CD4-positive, alpha-beta T cell treated with Interleukin-4 for 1 hour (primary cell): ENCODE measurements at regions not wholly inside any gene's neighbourhood (a gene's known extent, or its start where the extent isn't known, plus 50 kb on each side); places are given as distances from the start of the nearest gene placed in this dataset.

Source experiments
- DNase-seq, 2 donors: peaks; one replicate each; pipeline ENCODE4 v3.0.0-alpha.2; 2020 to 2022

- DNase-seq: no peak
These were observed 133.9 kb downstream of the ESM1 start for GRCh38 chr5:54851449-54851848.

GRCh38 chr5:54848581-54848980 lies 136.8 kb downstream of the ESM1 start:
- no peak for DNase-seq

GRCh38 chr5:54845567-54845941 lies 139.8 kb downstream of the ESM1 start:
- no peak for DNase-seq

GRCh38 chr5:54844905-54845566 lies 140.4 kb downstream of the ESM1 start:
- peak in 1 of 2 donors; percentile 73 for DNase-seq

- DNase-seq: no peak
These were observed 141.1 kb downstream of the ESM1 start for GRCh38 chr5:54844266-54844665.

GRCh38 chr5:54841481-54841880 lies 143.9 kb downstream of the ESM1 start:
- no peak for DNase-seq

GRCh38 chr5:54838843-54839242 lies 146.6 kb downstream of the ESM1 start:
- DNase-seq: no peak

- DNase-seq: no peak
These were observed 147.4 kb downstream of the ESM1 start for GRCh38 chr5:54837981-54838380.

GRCh38 chr5:54837093-54837492 lies 148.3 kb downstream of the ESM1 start:
- DNase-seq: peak in 1 of 2 donors; percentile 22

- DNase-seq: no peak
These were observed 149.7 kb downstream of the ESM1 start for GRCh38 chr5:54835647-54836046.

GRCh38 chr5:54834121-54834842 lies 151.1 kb downstream of the ESM1 start:
- no peak for DNase-seq

GRCh38 chr5:54833590-54833989 lies 151.8 kb downstream of the ESM1 start:
- no peak for DNase-seq

- DNase-seq: peak; percentile 13 to 53
These were observed 152.5 kb downstream of the ESM1 start for GRCh38 chr5:54832858-54833257.

- DNase-seq: no peak
These were observed 153.3 kb downstream of the ESM1 start for GRCh38 chr5:54832045-54832444.

GRCh38 chr5:54831233-54831632 lies 154.2 kb downstream of the ESM1 start:
- DNase-seq: no peak

- DNase-seq: no peak
These were observed 155.5 kb downstream of the ESM1 start for GRCh38 chr5:54829676-54830535.

- no peak for DNase-seq
These were observed 156.3 kb downstream of the ESM1 start for GRCh38 chr5:54829102-54829501.

- no peak for DNase-seq
These were observed 157.2 kb downstream of the ESM1 start for GRCh38 chr5:54828151-54828550.

GRCh38 chr5:54825005-54825404 lies 160.4 kb downstream of the ESM1 start:
- no peak for DNase-seq

GRCh38 chr5:54823006-54823405 lies 162.4 kb downstream of the ESM1 start:
- no peak for DNase-seq

- no peak for DNase-seq
These were observed 163.1 kb downstream of the ESM1 start for GRCh38 chr5:54822324-54822687.

GRCh38 chr5:54821445-54822323 lies 163.7 kb downstream of the ESM1 start:
- no peak for DNase-seq
